GM19463 (cell line): ENCODE measurements at regions not wholly inside any gene's neighbourhood (a gene's known extent, or its start where the extent isn't known, plus 50 kb on each side); places are given as distances from the start of the nearest gene placed in this dataset.

ENCODE experiments used
- ATAC-seq: cut with Tn5 transposase; IDR thresholded peaks from one replicate; pipeline ENCODE4 v1.9.1; 2021; ENCODE audit warnings: mild to moderate bottlenecking, moderate library complexity; ENCODE audit not compliant: unreplicated experiment

- ATAC-seq: peak; percentile 76
Measured at GRCh38 chr5:117999939-118000549, 988.3 kb downstream of the DTWD2 start.

DNA sequence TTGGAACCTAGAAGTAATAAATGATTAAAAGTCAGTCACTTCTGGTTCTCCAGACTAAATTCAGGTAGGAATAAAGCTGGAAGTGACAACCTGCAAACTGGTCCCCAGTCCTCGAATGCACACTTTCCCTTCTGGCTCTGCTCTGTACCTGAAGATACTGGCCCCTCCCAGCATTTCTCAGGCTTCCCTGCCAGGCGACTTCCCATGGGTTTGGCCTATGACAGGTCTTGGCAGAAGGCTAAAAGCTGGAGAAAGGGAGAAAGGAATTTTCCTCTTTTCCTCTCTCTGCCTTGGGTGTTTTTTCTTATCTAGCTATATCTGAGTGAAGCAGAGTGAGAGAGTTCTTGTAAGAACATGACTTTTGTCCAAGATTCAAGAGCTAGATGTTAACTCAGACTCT is 1005.7 kb downstream of the DTWD2 start:
- ATAC-seq: no peak

- no peak for ATAC-seq
Measured at GRCh38 chr5:117973785-117974184, 1014.6 kb downstream of the DTWD2 start.

GRCh38 chr5:117955831-117956230 is 1032.5 kb downstream of the DTWD2 start:
- ATAC-seq: no peak

DNA sequence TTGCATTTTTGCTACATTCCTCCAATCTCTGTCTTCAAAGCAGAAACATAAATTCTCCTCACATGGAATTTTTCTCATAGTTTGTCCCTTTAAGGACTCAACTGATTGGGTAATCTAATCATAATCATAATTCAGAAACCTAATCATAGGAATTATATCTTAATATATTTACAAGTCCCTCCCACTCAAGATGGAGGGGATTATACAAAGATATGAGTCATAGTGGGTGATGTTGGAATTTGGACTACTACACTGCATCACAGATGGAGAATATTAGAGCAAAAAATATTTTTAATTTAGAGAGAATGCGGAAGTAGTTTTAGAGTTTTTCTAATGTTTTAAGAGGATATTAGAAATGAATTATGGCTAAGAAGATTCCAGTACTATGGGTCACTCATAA is 1034.0 kb downstream of the DTWD2 start:
- ATAC-seq: no peak

- ATAC-seq: no peak
Measured at GRCh38 chr5:117953272-117953671, 1035.1 kb downstream of the DTWD2 start.

GRCh38 chr5:117947836-117948235 is 1040.5 kb downstream of the DTWD2 start:
- no peak for ATAC-seq

GRCh38 chr5:117947121-117947520 is 1041.2 kb downstream of the DTWD2 start:
- ATAC-seq: no peak

- ATAC-seq: no peak
Measured at GRCh38 chr5:117945258-117945657, 1043.1 kb downstream of the DTWD2 start.

- ATAC-seq: no peak
Measured at GRCh38 chr5:117943541-117943940, 1044.8 kb downstream of the DTWD2 start.

DNA sequence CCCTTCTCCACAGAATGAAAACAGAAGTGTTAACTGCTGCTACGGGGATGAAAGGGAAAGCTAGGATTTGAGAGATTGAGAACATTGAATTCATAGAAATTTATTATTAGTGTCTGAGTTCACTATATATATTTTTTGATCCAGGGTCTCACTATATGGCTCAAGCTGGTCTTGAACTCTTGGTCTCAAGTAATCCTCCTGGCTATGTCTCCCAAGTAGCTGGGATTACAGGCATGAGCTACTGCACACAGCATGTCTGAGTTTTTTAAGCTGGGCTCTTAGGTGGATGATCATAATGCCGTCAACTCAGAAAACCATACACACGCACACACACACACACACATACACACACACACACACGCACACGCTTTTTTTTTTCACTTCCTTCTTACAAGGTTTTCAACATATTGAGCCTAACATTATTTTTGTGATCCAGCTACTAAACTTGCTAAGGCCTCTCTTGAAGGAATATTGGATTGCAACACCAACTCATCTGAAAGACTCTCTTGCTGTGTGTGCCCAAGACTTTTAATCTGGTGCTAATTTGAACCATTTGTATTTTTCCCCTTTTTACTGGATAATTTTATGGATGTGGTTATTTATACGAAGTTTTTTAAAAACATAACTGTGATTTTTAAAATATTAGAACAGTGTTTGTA is 1045.4 kb downstream of the DTWD2 start:
- ATAC-seq: no peak

GRCh38 chr5:117893211-117893610 is 1095.1 kb downstream of the DTWD2 start:
- no peak for ATAC-seq

DNA sequence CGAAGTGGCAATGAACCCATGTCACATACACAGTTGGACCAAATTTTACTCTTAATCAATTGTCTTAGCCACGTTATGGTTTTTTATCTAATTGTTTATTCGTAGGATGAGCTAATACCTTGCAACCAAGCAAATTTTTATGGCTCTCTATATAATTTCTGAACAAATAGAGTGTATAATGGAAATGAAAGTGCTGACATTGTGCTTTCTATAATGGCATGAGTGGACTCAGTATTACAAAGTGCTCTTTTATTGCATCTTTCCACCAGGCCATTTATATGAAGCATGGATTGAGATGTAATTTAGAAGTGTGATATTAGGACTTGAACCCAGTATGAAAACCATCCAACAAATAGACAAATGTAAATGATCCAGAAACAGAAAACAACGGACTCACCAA is 1096.0 kb downstream of the DTWD2 start:
- no peak for ATAC-seq

- no peak for ATAC-seq
Measured at GRCh38 chr5:117889596-117889995, 1098.8 kb downstream of the DTWD2 start.

DNA sequence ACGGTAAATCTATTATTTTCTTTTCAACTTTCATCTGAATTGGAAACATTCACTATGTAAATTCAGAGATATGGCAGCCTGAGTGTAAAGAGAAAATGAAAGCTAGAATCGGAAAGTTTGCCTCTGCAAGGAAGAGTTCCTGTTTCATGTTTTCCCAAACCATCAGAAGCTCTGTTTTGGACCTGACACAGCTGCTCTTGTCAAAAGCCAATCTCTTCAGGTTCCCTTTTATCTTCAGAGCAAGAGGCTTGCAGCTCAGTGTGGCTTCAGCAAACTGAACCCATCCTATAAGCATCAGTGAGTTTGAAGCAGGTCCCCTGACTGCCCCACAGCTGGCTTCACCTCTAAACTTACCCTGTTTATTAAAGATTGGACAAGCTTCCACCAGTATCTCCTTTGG is 1099.7 kb downstream of the DTWD2 start:
- ATAC-seq: peak; percentile 80

GRCh38 chr5:117881426-117882230 is 1106.7 kb downstream of the DTWD2 start:
- ATAC-seq: no peak

DNA sequence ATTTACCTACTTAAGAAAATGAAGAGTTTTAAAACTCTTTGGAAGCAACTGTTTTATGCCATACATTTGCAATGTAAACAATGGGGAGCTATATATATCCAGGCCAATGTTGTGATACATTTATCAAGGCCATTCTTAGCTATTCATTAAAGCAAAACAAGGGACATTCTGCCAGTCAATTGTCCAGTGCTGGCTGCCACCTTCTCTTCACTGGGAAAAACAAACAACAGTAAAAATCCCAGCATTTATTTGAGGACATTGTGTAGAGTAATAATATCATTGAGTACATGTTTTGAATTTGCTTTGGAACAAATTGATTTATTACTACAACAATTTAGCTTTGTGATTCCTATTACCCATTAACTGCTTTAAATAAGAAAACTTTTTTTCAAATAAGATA is 1107.4 kb downstream of the DTWD2 start:
- no peak for ATAC-seq

DNA sequence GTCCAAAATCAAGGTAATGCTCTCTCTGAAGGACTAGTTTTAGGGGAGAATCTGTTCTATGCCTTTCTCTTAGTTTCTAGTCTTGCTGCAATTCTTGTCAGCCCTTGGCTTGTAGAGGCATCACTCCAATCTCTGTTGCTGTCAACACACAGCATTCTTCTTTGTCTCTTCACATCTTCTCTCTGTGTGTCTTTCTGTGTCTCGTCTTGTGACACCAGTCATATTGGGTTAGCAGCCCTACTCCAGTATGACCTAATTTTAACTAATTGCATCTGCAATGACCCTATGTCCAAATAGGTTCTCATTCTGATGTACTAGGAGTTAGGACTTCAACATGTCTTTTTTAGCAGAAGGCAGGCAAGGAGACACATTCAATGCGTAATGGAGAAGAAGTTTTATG is 1110.6 kb downstream of the DTWD2 start:
- ATAC-seq: no peak

DNA sequence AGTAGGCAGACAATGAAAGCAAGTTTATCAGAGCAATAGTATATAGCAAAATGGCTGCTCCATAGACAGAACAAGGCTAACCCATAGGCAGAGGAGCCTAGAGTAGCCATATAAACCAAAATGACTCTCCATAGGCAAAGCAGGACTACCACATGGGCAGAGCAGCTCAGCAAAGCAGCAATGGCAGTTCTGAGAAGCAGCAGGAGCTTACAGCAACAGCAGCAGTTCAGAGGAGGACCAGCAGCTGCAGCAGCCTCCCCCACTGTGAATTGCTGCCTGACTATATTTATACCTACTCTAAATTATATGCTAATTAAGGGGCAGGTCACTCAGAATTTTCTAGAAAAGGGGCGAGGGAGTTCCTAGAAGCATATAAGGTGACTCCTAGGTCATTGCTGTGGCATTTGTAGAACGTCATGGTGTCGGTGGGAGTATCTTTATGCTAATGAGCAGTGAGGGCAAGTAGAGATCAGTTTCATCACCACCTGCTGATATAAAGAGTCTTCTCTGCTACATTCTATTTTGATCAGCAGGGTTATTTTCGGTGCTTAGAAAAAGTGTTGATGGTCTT is 1115.5 kb downstream of the DTWD2 start:
- ATAC-seq: no peak

GRCh38 chr5:117869596-117869995 is 1118.8 kb downstream of the DTWD2 start:
- ATAC-seq: no peak

- no peak for ATAC-seq
Measured at GRCh38 chr5:117863586-117864296, 1124.6 kb downstream of the DTWD2 start.
